Stimulated activated naive CD8-positive, alpha-beta T cell treated with anti-CD3 and anti-CD28 coated beads, Interleukin-15, Interleukin-2, amounts not matched to agents 100 ng/mL and 50 ng/mL, for 24 hours (primary cell): ENCODE measurements at regions not wholly inside any gene's neighbourhood (a gene's known extent, or its start where the extent isn't known, plus 50 kb on each side); places are given as distances from the start of the nearest gene placed in this dataset.
A peak's percentile ranks its signal among the peaks of the same experiment; 100 is the strongest.
"Not testable (repeated sequence)": the region's sequence is repeated elsewhere in the genome, so short reads cannot be mapped to it uniquely, and the experiment has no call there.

Experiments
- H3K27ac Mint-ChIP-seq: one replicate; pipeline ENCODE4 v1.8.0; 2021; ENCODE audit warnings: mild to moderate bottlenecking, mixed read lengths
- H3K27me3 Mint-ChIP-seq: one replicate; pipeline ENCODE4 v1.8.0; 2021; ENCODE audit warnings: mixed read lengths
- H3K36me3 Mint-ChIP-seq: one replicate; pipeline ENCODE4 v1.8.0; 2021; ENCODE audit warnings: low read depth, mixed read lengths
- H3K4me1 Mint-ChIP-seq: one replicate; pipeline ENCODE4 v1.8.0; 2021; ENCODE audit warnings: low read depth, mixed read lengths
- H3K4me3 Mint-ChIP-seq: one replicate; pipeline ENCODE4 v1.8.0; 2021; ENCODE audit warnings: mild to moderate bottlenecking, mixed read lengths
- H3K9me3 Mint-ChIP-seq: one replicate; pipeline ENCODE4 v1.8.0; 2021; ENCODE audit warnings: mixed read lengths

- Mint-ChIP-seq H3K27ac (no peak overlapping the region), H3K27me3 (no peaks in the 10 kb centered on the region), H3K4me3 (no peak overlapping the region), H3K4me1 (peaks cover 12% of the 10 kb centered on the region), H3K36me3 (no peaks in the 10 kb centered on the region), H3K9me3 (no peaks in the 10 kb centered on the region)
These were observed 162.2 kb downstream of the LY86 start for GRCh38 chr6:6750594-6751265.

- Mint-ChIP-seq H3K27me3 (no peaks in the 10 kb centered on the region), H3K9me3 (no peaks in the 10 kb centered on the region), H3K36me3 (no peaks in the 10 kb centered on the region), H3K27ac (no peak overlapping the region), H3K4me3 (no peak overlapping the region), H3K4me1 (peaks cover 12% of the 10 kb centered on the region)
These were observed 162.7 kb downstream of the LY86 start for GRCh38 chr6:6751266-6751596.

DNA sequence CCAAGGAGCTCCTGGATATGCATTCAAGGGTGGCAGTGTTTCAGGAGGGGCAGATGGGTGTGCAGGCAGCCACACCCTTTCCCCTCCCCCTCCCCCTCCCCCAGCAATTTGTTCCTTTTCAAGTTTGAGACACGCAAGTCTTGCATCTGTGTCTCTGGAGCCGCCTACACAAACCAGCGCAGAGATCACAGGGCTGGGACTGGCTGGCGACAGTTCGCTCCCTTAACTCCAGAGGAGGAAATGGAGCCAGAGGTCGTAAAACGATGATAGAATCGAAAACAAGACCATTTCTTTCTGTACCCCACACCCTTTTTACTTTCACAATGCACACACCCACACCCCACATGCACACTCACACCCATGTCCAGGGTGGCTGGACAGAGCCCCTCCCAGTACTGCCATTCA lies 163.1 kb downstream of the LY86 start:
- Mint-ChIP-seq H3K27ac (peak overlapping the region; percentile 31), H3K27me3 (no peaks in the 10 kb centered on the region), H3K4me1 (peaks cover 12% of the 10 kb centered on the region), H3K36me3 (no peaks in the 10 kb centered on the region), H3K9me3 (no peaks in the 10 kb centered on the region), H3K4me3 (no peak overlapping the region)

GRCh38 chr6:6752129-6752528 lies 163.6 kb downstream of the LY86 start:
- H3K9me3 Mint-ChIP-seq = no peaks in the 10 kb centered on the region
- H3K4me3 Mint-ChIP-seq = no peak overlapping the region
- H3K36me3 Mint-ChIP-seq = no peaks in the 10 kb centered on the region
- H3K27ac Mint-ChIP-seq = peak overlapping the region; percentile 31
- no peaks in the 10 kb centered on the region for H3K27me3 Mint-ChIP-seq
- peaks cover 12% of the 10 kb centered on the region for H3K4me1 Mint-ChIP-seq

DNA sequence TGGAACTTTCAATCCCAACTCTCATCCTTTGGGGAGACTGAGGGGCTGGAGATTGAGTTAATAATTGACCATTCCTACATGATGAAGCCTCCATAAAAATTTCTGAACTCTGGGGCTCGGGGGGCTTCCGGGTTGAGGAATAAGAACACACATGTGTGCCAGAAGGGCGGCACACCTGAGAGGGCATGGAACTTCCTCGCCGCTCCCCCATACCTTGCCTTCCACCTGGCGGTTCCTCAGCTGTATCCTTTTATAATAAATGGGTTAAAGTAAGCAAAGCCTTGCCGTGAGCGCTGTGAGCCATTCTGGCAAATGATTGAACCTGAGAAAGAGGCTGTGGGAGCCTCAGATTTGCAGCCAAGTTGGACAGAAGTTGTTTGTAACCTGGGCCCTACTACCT lies 164.8 kb downstream of the LY86 start:
- Mint-ChIP-seq H3K4me3 (no peak overlapping the region), H3K27ac (no peak overlapping the region), H3K36me3 (no peaks in the 10 kb centered on the region), H3K4me1 (peaks cover 12% of the 10 kb centered on the region), H3K9me3 (no peaks in the 10 kb centered on the region), H3K27me3 (no peaks in the 10 kb centered on the region)

DNA sequence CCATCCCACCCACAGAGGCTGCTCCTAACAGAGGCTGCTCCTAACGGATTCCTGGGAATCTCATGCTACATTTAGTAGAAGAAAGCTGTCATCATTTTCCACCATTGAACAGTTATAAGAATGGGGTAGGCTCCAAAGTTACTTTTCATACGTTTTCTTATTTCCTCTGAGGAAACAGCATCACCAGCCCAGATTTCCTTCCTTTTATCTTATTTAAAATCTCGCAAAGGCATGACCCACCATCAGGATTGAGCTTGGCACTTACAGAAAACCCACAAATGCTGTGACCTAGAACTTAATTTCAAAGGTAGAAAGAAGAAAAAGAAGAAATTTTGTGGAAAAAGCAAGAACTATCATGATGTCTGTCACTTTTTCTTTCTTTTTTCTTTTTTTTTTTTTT lies 168.0 kb downstream of the LY86 start:
- no peak overlapping the region for H3K27ac Mint-ChIP-seq
- peaks cover 5% of the 10 kb centered on the region for H3K4me1 Mint-ChIP-seq
- no peaks in the 10 kb centered on the region for H3K36me3 Mint-ChIP-seq
- no peak overlapping the region for H3K4me3 Mint-ChIP-seq
- no peaks in the 10 kb centered on the region for H3K27me3 Mint-ChIP-seq
- H3K9me3 Mint-ChIP-seq = no peaks in the 10 kb centered on the region

DNA sequence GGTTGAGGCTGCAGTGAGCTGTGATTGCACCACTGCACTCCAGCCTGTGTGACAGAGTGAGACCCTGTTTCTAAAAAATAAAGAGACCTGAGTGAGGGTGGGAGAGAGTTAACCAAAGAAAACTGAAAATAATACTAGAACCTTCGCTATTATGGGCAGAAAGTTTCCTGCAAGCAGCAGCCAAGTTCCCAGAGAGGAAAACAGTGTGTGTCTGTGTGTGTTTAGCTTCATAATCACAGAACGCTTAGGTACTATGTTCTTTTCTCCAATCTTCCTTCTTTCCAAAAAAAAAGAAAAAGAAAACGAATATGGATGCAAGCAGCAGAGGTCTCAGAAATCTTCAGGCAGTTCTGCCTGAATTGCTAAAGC lies 170.0 kb downstream of the LY86 start:
- Mint-ChIP-seq H3K4me1 (no peaks in the 10 kb centered on the region), H3K36me3 (no peaks in the 10 kb centered on the region), H3K4me3 (no peak overlapping the region), H3K27me3 (peaks cover 4% of the 10 kb centered on the region), H3K27ac (no peak overlapping the region), H3K9me3 (no peaks in the 10 kb centered on the region)

- no peaks in the 10 kb centered on the region for H3K9me3 Mint-ChIP-seq
- no peaks in the 10 kb centered on the region for H3K36me3 Mint-ChIP-seq
- no peaks in the 10 kb centered on the region for H3K4me1 Mint-ChIP-seq
- H3K4me3 Mint-ChIP-seq = no peak overlapping the region
- no peak overlapping the region for H3K27ac Mint-ChIP-seq
- peaks cover 4% of the 10 kb centered on the region for H3K27me3 Mint-ChIP-seq
These were observed 170.6 kb downstream of the LY86 start for GRCh38 chr6:6758915-6759654.

DNA sequence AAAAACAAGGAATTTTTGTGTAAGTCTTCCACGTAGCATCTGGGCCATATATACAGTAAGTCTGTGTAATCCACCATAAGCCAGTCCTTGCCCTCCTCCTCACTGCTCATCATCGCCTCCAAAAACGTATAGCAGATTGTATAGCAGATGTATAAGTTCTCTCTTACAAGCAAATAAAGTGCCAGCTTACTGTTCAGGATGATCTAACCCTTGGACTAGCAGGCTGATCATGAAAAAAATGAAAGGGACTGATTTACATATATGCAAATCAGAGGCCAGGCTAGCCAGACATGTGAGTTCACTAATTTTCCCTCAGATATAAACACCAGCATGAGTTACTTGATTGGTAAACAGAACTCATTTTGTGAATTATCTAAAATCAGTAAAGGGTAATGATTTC lies 171.5 kb downstream of the LY86 start:
- no peak overlapping the region for H3K27ac Mint-ChIP-seq
- no peaks in the 10 kb centered on the region for H3K4me1 Mint-ChIP-seq
- H3K4me3 Mint-ChIP-seq = no peak overlapping the region
- H3K27me3 Mint-ChIP-seq = peaks cover 4% of the 10 kb centered on the region
- no peaks in the 10 kb centered on the region for H3K36me3 Mint-ChIP-seq
- no peaks in the 10 kb centered on the region for H3K9me3 Mint-ChIP-seq

DNA sequence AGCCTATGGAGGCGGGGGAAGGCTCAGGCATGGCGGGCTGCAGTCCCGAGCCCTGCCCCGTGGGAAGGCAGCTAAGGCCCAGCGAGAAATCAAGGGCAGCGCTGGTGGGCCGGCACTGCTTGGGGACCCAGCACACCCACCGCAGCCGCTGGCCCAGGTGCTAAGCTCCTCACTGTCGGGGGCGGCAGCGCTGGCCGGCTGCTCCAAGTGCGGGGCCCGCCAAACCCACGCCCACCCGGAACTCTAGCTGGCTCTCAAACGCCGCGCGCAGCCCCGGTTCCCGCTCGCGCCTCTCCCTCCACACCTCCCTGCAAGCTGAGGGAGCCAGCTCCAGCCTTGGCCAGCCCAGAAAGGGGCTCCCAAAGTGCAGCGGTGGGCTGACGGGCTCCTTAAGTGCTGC lies 174.0 kb downstream of the LY86 start:
- not testable (repeated sequence) for H3K27me3 Mint-ChIP-seq, H3K4me3 Mint-ChIP-seq, H3K36me3 Mint-ChIP-seq, H3K27ac Mint-ChIP-seq, H3K9me3 Mint-ChIP-seq, H3K4me1 Mint-ChIP-seq

- no peaks in the 10 kb centered on the region for H3K36me3 Mint-ChIP-seq
- no peaks in the 10 kb centered on the region for H3K4me1 Mint-ChIP-seq
- no peak overlapping the region for H3K27ac Mint-ChIP-seq
- H3K4me3 Mint-ChIP-seq = no peak overlapping the region
- H3K27me3 Mint-ChIP-seq = peaks cover 4% of the 10 kb centered on the region
- no peaks in the 10 kb centered on the region for H3K9me3 Mint-ChIP-seq
These were observed 176.4 kb downstream of the LY86 start for GRCh38 chr6:6764764-6765434.

DNA sequence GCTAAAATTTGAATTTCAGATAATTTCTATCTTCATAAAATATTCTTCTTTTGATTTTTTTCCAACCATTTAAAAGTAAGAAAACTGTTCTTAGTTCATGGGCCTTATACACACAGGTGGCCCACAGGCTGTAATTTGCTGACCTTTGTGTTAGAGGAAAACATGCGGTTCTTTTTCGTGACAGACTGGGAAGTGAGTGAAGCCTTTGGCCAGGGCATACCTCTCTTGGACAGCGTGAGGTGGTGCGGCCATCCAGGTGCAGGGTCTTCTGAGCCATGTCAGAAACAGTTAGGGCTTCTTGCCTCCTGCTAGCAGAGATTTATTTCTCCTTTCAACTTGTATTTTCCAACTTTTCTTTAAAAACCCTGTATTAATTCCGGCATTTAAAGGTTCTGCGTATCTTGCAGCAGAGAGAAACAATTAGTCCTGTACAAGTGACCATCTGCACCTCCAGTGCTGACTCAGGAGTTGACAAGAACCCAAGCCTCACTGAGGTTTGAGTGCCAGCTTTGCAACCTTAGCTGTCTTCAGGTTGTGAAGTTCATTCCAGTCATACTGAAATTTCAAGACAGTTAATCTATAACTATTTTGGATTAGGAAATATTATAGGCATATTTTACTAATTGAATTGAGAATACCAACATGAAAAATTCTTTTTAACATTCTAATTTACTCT lies 177.8 kb downstream of the LY86 start:
- H3K9me3 Mint-ChIP-seq = no peaks in the 10 kb centered on the region
- H3K27me3 Mint-ChIP-seq = peaks cover 9% of the 10 kb centered on the region
- no peaks in the 10 kb centered on the region for H3K4me1 Mint-ChIP-seq
- no peaks in the 10 kb centered on the region for H3K36me3 Mint-ChIP-seq
- H3K4me3 Mint-ChIP-seq = no peak overlapping the region
- no peak overlapping the region for H3K27ac Mint-ChIP-seq

GRCh38 chr6:6769466-6769865 lies 180.9 kb downstream of the LY86 start:
- no peak overlapping the region for H3K27ac Mint-ChIP-seq
- no peaks in the 10 kb centered on the region for H3K9me3 Mint-ChIP-seq
- H3K27me3 Mint-ChIP-seq = peaks cover 5% of the 10 kb centered on the region
- H3K4me3 Mint-ChIP-seq = no peak overlapping the region
- no peaks in the 10 kb centered on the region for H3K4me1 Mint-ChIP-seq
- H3K36me3 Mint-ChIP-seq = no peaks in the 10 kb centered on the region

GRCh38 chr6:6771224-6771945 lies 182.9 kb downstream of the LY86 start:
- Mint-ChIP-seq H3K27me3 (peaks cover 5% of the 10 kb centered on the region), H3K4me3 (no peak overlapping the region), H3K36me3 (no peaks in the 10 kb centered on the region), H3K27ac (no peak overlapping the region), H3K4me1 (no peaks in the 10 kb centered on the region), H3K9me3 (no peaks in the 10 kb centered on the region)

GRCh38 chr6:6771964-6772363 lies 183.4 kb downstream of the LY86 start:
- Mint-ChIP-seq H3K4me3 (no peak overlapping the region), H3K27me3 (peaks cover 9% of the 10 kb centered on the region), H3K4me1 (no peaks in the 10 kb centered on the region), H3K27ac (no peak overlapping the region), H3K36me3 (no peaks in the 10 kb centered on the region), H3K9me3 (peaks cover 4% of the 10 kb centered on the region)
